ENCODE measurements at regions not wholly inside any gene's neighbourhood (a gene's known extent, or its start where the extent isn't known, plus 50 kb on each side); places are given as distances from the start of the nearest gene placed in this dataset.

DNA sequence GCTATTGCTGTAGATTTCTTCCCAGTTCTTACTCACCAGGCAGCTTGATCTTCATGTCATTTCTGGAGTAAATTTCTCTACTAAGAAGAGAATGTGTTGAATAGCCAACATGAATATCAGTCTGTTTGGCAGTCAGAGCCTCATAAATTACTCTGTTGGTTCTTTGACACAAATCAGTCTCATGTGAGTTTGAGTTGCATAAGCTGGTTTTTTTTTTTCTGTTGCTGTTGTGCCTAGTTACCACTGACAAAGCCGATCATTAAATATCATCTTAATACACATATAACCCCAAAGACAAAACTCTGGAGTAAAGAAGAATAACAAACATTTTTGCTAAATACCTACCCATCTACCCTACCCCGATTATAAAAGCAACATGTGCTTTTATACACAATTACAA is 240.5 kb upstream of the KCNJ16 start:
- intact Hi-C loops (cut with DNase I): no loop called here
- 62 to 71% methylated on average over 2 of the region's 2 CpGs for WGBS, 2 donors
- TF ChIP-seq, protein P1, sequence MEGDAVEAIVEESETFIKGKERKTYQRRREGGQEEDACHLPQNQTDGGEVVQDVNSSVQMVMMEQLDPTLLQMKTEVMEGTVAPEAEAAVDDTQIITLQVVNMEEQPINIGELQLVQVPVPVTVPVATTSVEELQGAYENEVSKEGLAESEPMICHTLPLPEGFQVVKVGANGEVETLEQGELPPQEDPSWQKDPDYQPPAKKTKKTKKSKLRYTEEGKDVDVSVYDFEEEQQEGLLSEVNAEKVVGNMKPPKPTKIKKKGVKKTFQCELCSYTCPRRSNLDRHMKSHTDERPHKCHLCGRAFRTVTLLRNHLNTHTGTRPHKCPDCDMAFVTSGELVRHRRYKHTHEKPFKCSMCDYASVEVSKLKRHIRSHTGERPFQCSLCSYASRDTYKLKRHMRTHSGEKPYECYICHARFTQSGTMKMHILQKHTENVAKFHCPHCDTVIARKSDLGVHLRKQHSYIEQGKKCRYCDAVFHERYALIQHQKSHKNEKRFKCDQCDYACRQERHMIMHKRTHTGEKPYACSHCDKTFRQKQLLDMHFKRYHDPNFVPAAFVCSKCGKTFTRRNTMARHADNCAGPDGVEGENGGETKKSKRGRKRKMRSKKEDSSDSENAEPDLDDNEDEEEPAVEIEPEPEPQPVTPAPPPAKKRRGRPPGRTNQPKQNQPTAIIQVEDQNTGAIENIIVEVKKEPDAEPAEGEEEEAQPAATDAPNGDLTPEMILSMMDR (IDR thresholded peaks at IDR 0.05): no peak
- no peak for TF ChIP-seq POLR2A (IDR thresholded peaks at IDR 0.05)

DNA sequence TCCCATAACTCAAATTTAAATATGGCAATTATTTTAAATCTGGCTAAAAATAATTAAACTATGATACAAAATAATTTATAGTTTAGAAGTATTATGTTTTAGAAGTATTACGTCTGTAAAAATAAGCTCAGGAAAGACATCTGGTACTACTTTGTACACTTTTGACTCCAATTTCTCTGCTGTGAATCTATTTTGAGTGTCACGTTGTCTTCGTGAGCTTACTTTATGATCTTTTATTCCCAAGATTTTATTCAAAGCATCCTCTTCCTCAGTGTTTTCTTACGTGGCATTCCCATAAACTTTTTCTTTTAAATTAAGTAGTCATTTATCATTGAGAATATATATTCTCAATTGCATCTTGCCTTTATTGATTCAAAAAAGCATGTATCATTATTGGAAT is 223.3 kb upstream of the KCNJ16 start:
- Histone ChIP-seq H3K36me3 (no peaks in the 10 kb centered on the region), H3K27ac (no peak overlapping the region), H3K4me3 (no peak overlapping the region), H3K27me3 (no peaks in the 10 kb centered on the region), H3K9me3 (no peaks in the 10 kb centered on the region), H3K4me1 (no peaks in the 10 kb centered on the region)
- whole genome bisulfite sequencing, 2 donors: 89 to 91% methylated on average over 4 of the region's 4 CpGs
- no peak for DNase-seq
- intact Hi-C loops (cut with DNase I): no loop called here
- no peak for TF ChIP-seq POLR2A (IDR thresholded peaks at IDR 0.05)
- TF ChIP-seq, protein P1 (IDR thresholded peaks at IDR 0.05): no peak

More for the DNA sequence above, 240.5 kb upstream of the KCNJ16 start:
- Histone ChIP-seq H3K27ac (no peak overlapping the region), H3K9me3 (peaks cover 0 to 7% (median 0%) of the 10 kb centered on the region in 3 donors), H3K27me3 (no peaks in the 10 kb centered on the region), H3K36me3 (no peaks in the 10 kb centered on the region), H3K4me3 (no peak overlapping the region), H3K4me1 (no peaks in the 10 kb centered on the region)
- no peak for DNase-seq

DNA sequence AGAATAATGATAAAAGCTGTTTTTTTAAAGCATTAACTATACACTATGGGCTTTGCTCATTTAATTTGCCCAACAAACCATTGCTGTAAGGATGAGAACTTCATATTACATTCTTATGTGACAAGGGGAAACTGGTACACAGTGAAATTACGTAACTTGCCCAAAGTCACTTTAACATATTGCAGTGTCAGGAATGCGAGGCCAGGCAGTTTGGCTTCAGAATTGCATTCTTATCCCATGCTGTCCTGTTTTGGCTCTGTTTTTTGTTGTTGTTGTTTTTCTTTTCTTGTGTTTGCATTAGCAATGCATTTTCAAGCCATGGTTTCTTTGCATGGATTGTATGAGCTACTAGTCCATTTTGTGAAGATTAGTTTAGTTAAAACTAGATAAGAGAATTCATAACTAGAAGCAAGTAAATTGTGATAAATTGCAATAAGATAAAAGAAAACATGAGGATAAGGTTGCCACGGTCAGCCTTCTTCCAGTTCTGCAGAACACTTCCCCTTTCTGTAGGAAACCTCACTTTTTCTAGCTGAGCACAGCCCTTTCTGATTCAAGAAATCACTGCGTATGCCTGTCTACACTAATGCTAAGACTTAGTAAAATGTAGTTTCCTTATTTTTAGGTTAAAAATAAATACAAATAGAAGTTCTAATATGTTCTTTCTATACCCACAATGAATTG is 221.3 kb upstream of the KCNJ16 start:
- no peaks in the 10 kb centered on the region for H3K27me3 ChIP-seq
- 63 to 68% methylated on average over 4 of the region's 4 CpGs for WGBS, 2 donors
- no peak for DNase-seq

DNA sequence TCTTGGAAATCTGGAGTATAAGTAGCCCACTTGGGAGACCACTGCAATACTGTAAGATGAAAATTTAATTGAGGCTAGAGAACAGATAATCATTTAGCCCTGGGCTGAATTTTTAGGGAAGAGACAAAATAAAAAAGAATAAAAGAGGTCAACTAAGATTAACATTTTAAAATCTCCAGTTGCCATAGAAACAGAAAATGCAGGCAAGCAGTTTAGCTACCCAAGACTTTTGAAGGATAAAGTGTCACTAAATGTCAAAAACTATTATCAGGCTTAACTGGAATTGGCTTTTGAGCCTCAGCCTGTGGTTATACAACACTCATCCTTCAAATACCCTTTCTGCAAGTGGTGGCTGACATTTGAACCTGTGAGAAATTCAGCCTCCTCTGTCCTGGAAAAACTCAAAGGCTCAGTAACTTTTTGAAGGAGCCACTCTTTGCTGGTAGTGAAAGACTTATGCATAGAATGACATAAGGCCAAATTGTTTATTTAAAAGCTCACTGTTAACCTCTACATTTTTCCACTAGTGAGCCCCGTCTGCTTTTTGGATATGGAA is 220.7 kb upstream of the KCNJ16 start:
- Histone ChIP-seq H3K27ac (no peak overlapping the region), H3K27me3 (no peaks in the 10 kb centered on the region), H3K9me3 (peaks cover 0 to 5% (median 0%) of the 10 kb centered on the region in 3 donors), H3K4me1 (no peaks in the 10 kb centered on the region), H3K36me3 (no peaks in the 10 kb centered on the region), H3K4me3 (no peak overlapping the region)
- intact Hi-C loops (cut with DNase I): no loop called here
- TF ChIP-seq POLR2A (IDR thresholded peaks at IDR 0.05): no peak
- TF ChIP-seq, protein P1 (IDR thresholded peaks at IDR 0.05): no peak
- 73 to 86% methylated on average over 1 of the region's 1 CpG for WGBS, 2 donors
- no peak for DNase-seq

More for the DNA sequence above, 221.3 kb upstream of the KCNJ16 start:
- Histone ChIP-seq H3K27ac (no peak overlapping the region), H3K9me3 (peaks cover 0 to 2% (median 0%) of the 10 kb centered on the region in 3 donors), H3K4me3 (no peak overlapping the region), H3K4me1 (no peaks in the 10 kb centered on the region), H3K36me3 (no peaks in the 10 kb centered on the region)
- TF ChIP-seq, protein P1 (IDR thresholded peaks at IDR 0.05): no peak
- no peak for TF ChIP-seq POLR2A (IDR thresholded peaks at IDR 0.05)
- intact Hi-C loops (cut with DNase I): no loop called here

DNA sequence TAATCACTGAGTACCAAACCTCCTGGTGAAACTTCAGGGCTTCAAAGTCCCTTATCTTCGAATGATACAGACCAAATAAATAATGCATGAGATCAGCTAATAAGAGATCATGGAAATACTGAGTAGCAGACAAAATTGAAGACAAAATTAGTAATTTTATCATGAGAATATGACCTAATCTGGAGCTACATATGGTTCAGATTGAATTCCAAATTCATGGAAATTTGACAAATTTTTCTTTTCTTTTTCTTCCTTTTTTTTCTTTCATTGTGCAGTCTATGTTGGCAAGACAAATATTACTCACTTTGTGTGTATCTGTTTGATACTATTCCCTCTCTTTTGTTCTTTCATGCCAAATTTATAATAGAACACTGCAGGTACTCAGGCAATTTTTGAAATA is 218.1 kb upstream of the KCNJ16 start:
- H3K36me3 ChIP-seq: no peaks in the 10 kb centered on the region
- DNase-seq: no peak
- TF ChIP-seq POLR2A (IDR thresholded peaks at IDR 0.05): no peak
- peaks cover 0 to 10% (median 0%) of the 10 kb centered on the region in 3 donors for H3K4me1 ChIP-seq
- no peaks in the 10 kb centered on the region for H3K27me3 ChIP-seq
- intact Hi-C loops (cut with DNase I): no loop called here
- H3K27ac ChIP-seq: no peak overlapping the region
- H3K4me3 ChIP-seq: no peak overlapping the region
- whole genome bisulfite sequencing, 2 donors: 67 to 75% methylated on average over 1 of the region's 1 CpG
- peaks cover 0 to 5% (median 0%) of the 10 kb centered on the region in 3 donors for H3K9me3 ChIP-seq

Data from esophagus squamous epithelium (tissue), 5 donors.